NOMO-1 (cell line): ENCODE measurements at regions not wholly inside any gene's neighbourhood (a gene's known extent, or its start where the extent isn't known, plus 50 kb on each side); places are given as distances from the start of the nearest gene placed in this dataset.
"Not testable (repeated sequence)": the region's sequence is repeated elsewhere in the genome, so short reads cannot be mapped to it uniquely, and the experiment has no call there.

ENCODE experiments used
- DNase-seq, 2 experiments: peaks; one replicate each; lab custom pipeline; 2025; ENCODE audit not compliant: unreplicated experiment in 2 of 2; lab: John Stamatoyannopoulos, UW

- no peak for DNase-seq
Observed at GRCh38 chr1:64358692-64359091, 111.2 kb upstream of the CACHD1 start.

GRCh38 chr1:64361974-64362373 lies 108.0 kb upstream of the CACHD1 start:
- DNase-seq: no peak

- no peak for DNase-seq
Observed at GRCh38 chr1:64363111-64363510, 106.8 kb upstream of the CACHD1 start.

GRCh38 chr1:64363616-64364015 lies 106.3 kb upstream of the CACHD1 start:
- DNase-seq: no peak

- no peak for DNase-seq
Observed at GRCh38 chr1:64366821-64367220, 103.1 kb upstream of the CACHD1 start.

GRCh38 chr1:64368344-64368743 lies 101.6 kb upstream of the CACHD1 start:
- no peak for DNase-seq

- DNase-seq: no peak
Observed at GRCh38 chr1:64378826-64379225, 91.1 kb upstream of the CACHD1 start.

- no peak for DNase-seq
Observed at GRCh38 chr1:64387389-64388285, 82.3 kb upstream of the CACHD1 start.

GRCh38 chr1:64388336-64388735 lies 81.6 kb upstream of the CACHD1 start:
- DNase-seq: no peak

- DNase-seq: no peak
Observed at GRCh38 chr1:64392109-64392508, 77.8 kb upstream of the CACHD1 start.

GRCh38 chr1:64393790-64394189 lies 76.1 kb upstream of the CACHD1 start:
- DNase-seq: no peak

GRCh38 chr1:64396817-64397216 lies 73.1 kb upstream of the CACHD1 start:
- DNase-seq: no peak

GRCh38 chr1:64397541-64397940 lies 72.4 kb upstream of the CACHD1 start:
- DNase-seq: no peak

GRCh38 chr1:64398936-64399335 lies 71.0 kb upstream of the CACHD1 start:
- peak; percentile 82 to 86 for DNase-seq

- DNase-seq: no peak
Observed at GRCh38 chr1:64401285-64401684, 68.6 kb upstream of the CACHD1 start.

GRCh38 chr1:64403331-64403730 lies 66.6 kb upstream of the CACHD1 start:
- DNase-seq: no peak

GRCh38 chr1:64404202-64404601 lies 65.7 kb upstream of the CACHD1 start:
- DNase-seq: no peak

GRCh38 chr1:64405833-64406232 lies 64.1 kb upstream of the CACHD1 start:
- no peak for DNase-seq

- no peak for DNase-seq
Observed at GRCh38 chr1:64410217-64410616, 59.7 kb upstream of the CACHD1 start.

- DNase-seq: not testable (repeated sequence)
Observed at GRCh38 chr1:64414855-64415546, 54.9 kb upstream of the CACHD1 start.

GRCh38 chr1:64417803-64418202 lies 52.1 kb upstream of the CACHD1 start:
- no peak for DNase-seq
